ENCODE measurements at regions not wholly inside any gene's neighbourhood (a gene's known extent, or its start where the extent isn't known, plus 50 kb on each side); places are given as distances from the start of the nearest gene placed in this dataset.

DNA sequence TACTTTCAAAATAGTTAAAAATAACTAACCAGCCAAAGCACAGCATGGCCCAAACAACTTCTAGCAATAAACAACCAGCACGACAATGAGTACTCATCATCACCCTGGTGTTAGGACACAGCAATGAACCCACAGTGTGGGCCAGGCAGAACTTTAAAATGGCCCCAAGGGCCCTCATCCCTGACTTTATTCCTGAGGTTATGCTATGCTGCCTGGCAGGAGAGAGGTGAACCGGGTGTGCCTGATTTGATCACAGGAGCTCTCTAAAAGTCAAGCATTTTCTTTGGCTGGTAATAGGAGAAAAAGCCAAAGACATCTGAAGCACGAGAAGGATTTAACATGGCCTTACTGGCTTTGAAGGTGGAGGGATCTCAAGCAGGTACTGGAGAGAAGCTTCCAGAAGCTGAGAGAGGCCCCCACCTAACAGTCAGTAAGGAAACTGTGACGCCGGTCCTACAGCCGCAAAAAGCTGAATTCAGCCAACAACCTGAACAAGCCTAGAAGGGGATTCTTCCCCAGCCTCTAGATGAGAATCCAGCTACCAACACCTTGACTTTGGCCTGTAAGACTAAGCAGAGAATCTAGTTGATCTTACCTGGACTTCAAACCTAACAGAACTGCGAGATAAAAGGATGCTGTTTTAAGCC lies 115.4 kb downstream of the DDX1 start:
- no peak for DNase-seq
- Mint-ChIP-seq H3K4me3 (no peak overlapping the region), H3K27me3 (ENCODE audit: low read depth, poor library complexity) (peaks cover 16% of the 10 kb centered on the region), H3K36me3 (ENCODE audit: low read depth) (no peaks in the 10 kb centered on the region), H3K9me3 (peaks cover 22% of the 10 kb centered on the region), H3K4me1 (peaks cover 49% of the 10 kb centered on the region), H3K27ac (no peak overlapping the region)
- TF ChIP-seq, protein P1, sequence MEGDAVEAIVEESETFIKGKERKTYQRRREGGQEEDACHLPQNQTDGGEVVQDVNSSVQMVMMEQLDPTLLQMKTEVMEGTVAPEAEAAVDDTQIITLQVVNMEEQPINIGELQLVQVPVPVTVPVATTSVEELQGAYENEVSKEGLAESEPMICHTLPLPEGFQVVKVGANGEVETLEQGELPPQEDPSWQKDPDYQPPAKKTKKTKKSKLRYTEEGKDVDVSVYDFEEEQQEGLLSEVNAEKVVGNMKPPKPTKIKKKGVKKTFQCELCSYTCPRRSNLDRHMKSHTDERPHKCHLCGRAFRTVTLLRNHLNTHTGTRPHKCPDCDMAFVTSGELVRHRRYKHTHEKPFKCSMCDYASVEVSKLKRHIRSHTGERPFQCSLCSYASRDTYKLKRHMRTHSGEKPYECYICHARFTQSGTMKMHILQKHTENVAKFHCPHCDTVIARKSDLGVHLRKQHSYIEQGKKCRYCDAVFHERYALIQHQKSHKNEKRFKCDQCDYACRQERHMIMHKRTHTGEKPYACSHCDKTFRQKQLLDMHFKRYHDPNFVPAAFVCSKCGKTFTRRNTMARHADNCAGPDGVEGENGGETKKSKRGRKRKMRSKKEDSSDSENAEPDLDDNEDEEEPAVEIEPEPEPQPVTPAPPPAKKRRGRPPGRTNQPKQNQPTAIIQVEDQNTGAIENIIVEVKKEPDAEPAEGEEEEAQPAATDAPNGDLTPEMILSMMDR (IDR thresholded peaks at IDR 0.05), result no peak

DNA sequence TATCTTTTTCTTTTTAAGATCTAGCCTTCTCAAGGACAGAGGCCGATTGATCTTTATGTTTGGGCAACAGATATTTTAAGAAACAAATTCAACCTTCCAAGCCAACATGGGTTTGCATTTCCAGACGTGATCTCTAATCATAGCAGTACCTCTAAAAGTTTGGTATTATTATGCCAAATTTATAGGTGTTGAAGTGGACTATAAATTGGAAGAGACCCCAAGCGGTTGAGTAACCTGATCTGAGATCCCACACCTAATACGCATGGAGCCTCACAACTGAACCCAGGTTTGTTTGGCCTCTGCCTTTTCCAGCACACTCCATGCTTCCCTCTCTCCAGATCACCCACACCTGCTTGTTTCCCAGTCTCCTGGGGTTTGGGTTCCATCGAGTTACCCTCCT lies 116.5 kb downstream of the DDX1 start:
- H3K36me3 Mint-ChIP-seq (ENCODE audit: low read depth), result no peaks in the 10 kb centered on the region
- no peak overlapping the region for H3K4me3 Mint-ChIP-seq
- no peak overlapping the region for H3K27ac Mint-ChIP-seq
- TF ChIP-seq, protein P1 (IDR thresholded peaks at IDR 0.05), result no peak
- H3K27me3 Mint-ChIP-seq (ENCODE audit: low read depth, poor library complexity), result peaks cover 18% of the 10 kb centered on the region
- peaks cover 49% of the 10 kb centered on the region for H3K4me1 Mint-ChIP-seq
- no peak for DNase-seq
- peaks cover 22% of the 10 kb centered on the region for H3K9me3 Mint-ChIP-seq

DNA sequence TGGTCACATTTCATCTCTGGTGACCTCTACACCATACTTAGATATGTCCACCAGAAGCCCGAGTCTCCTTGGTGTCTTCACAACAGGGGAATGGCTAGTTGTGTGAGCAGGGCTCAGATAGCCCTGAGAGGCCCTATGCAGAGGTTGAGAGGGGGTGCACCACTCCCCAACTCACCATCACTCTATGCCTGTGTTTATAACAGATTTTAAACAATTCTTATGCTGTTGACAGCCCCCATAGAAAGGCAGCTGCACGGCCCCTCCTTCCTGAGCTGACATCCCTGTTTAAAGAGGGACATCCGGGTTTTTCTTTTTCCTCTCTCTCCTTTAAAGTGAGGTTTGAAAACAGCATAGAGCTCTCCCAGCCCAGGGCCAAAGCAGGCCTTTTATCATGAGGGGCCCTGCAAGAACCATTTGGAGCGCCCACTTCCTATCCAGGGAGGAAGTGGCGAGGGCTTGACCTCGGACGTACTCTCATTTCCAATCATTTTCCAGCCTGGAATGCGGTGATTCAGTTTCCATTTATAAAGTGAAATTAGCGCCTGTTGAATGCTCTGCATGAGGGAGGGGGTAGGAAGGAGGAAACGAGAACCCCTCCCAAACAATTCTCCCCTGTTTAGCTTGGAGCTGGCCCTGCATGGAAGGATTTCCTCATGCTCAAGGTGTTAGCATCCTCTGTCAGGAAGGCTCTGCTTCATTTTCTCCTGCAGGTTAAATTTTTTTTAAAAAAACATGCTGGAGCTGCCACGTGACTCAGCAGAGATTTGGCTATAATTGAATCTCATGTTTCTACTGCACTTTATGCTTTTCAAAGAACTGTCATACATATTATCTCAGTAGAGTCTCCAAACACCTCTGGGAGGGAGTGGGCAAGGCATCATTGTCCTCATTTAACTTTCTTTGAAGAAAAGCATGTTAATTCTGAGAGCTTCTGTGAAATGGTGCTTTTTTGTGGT lies 117.5 kb downstream of the DDX1 start:
- DNase-seq, result no peak
- Mint-ChIP-seq H3K27me3 (ENCODE audit: low read depth, poor library complexity) (peaks cover 15% of the 10 kb centered on the region), H3K4me3 (no peak overlapping the region), H3K36me3 (ENCODE audit: low read depth) (no peaks in the 10 kb centered on the region), H3K9me3 (peaks cover 22% of the 10 kb centered on the region), H3K4me1 (peaks cover 41% of the 10 kb centered on the region), H3K27ac (no peak overlapping the region)
- TF ChIP-seq, protein P1 (IDR thresholded peaks at IDR 0.05), result no peak

DNA sequence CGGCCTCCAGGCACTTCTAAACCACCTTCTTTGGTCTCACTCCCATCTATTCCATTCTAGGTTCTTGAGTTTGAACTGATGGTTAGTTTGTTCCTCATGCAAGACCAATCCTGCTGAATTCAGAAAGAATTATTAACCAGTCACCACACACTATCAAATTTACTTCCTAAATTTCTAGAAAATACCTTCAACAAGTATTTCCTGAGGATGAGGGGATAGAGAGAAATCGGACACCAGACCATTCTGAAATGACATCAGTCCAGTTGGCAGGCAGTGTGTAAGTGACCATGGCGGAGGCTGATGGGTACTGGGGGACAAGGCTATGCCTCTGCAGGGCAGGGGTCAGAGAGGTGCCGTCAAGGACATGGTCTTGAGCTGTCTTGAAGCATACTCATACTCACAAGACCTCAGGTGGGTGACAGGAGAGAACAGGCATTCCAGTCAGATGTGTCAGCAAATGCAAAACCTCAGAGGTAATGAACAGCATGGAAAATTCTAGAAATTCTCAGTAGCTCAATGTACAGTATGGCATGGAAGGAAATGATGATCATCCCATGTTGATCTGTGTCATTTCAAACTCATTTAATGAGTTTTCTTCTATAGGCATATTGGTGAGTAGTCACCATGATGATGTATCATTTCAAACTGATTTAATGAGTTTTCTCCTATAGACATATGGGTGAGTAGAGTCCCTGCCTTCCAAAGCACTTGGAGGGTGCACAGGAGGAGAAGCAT lies 119.6 kb downstream of the DDX1 start:
- DNase-seq, result no peak
- H3K9me3 Mint-ChIP-seq, result peaks cover 22% of the 10 kb centered on the region
- H3K27ac Mint-ChIP-seq, result no peak overlapping the region
- peaks cover 29% of the 10 kb centered on the region for H3K4me1 Mint-ChIP-seq
- peaks cover 27% of the 10 kb centered on the region for H3K27me3 Mint-ChIP-seq (ENCODE audit: low read depth, poor library complexity)
- TF ChIP-seq, protein P1 (IDR thresholded peaks at IDR 0.05), result no peak
- no peak overlapping the region for H3K4me3 Mint-ChIP-seq
- no peaks in the 10 kb centered on the region for H3K36me3 Mint-ChIP-seq (ENCODE audit: low read depth)

- TF ChIP-seq, protein P1 (IDR thresholded peaks at IDR 0.05), result no peak
- Mint-ChIP-seq H3K27me3 (ENCODE audit: low read depth, poor library complexity) (peaks cover 25% of the 10 kb centered on the region), H3K4me3 (no peak overlapping the region), H3K27ac (no peak overlapping the region), H3K36me3 (ENCODE audit: low read depth) (no peaks in the 10 kb centered on the region), H3K9me3 (peaks cover 16% of the 10 kb centered on the region), H3K4me1 (peaks cover 43% of the 10 kb centered on the region)
- no peak for DNase-seq
Measured at GRCh38 chr2:15712551-15713342, 121.1 kb downstream of the DDX1 start.
